CD4-positive, alpha-beta T cell (primary cell): ENCODE measurements at regions not wholly inside any gene's neighbourhood (a gene's known extent, or its start where the extent isn't known, plus 50 kb on each side); places are given as distances from the start of the nearest gene placed in this dataset.

Experiments
- ATAC-seq: fragments of 200-7000 bp; cut with Tn5 transposase; one replicate; pipeline ENCODE4 v1.10.0; 2022; ENCODE audit warnings: mild to moderate bottlenecking; ENCODE audit not compliant: poor library complexity
- CTCF ChIA-PET: fragments of 350-600 bp; sonication (Branson Sonifier 250); formaldehyde crosslinking; loops from one replicate; lab custom pipeline; 2021; ENCODE audit warnings: antibody characterized with exemption, inconsistent platforms; lab: Charles Lee
- POLR2A ChIA-PET: fragments of 350-600 bp; sonication (Branson Sonifier 250); formaldehyde crosslinking; loops from one replicate; lab custom pipeline; 2021; ENCODE audit warnings: antibody characterized with exemption, inconsistent platforms; lab: Charles Lee
- DNase-seq, 14 experiments: peaks; one replicate each; pipeline ENCODE4 v3.0.0-alpha.2; 2013 to 2020; ENCODE audit warnings: mixed read lengths in 2 of 14
- H3K27ac ChIP-seq, 2 donors: one replicate each; pipeline versions ENCODE4 v1.5.1 to v1.7.0; 2013; ENCODE audit warnings: low read length in 2 of 2, low read depth in 1 of 2, mild to moderate bottlenecking in 1 of 2
- H3K27me3 ChIP-seq, 2 experiments: 1 replicate in 1 of 2; 2 replicates in 1 of 2; pipeline versions ENCODE4 v1.6.1 to v1.7.0; 2013; ENCODE audit warnings: low read length in 2 of 2, control low read depth in 1 of 2, mild to moderate bottlenecking in 1 of 2, moderate library complexity in 1 of 2; ENCODE audit not compliant: insufficient read depth in 2 of 2, control insufficient read depth in 1 of 2
- H3K36me3 ChIP-seq: one replicate; pipeline ENCODE4 v1.6.1; 2013; ENCODE audit warnings: low read length, control low read depth; ENCODE audit not compliant: insufficient read depth
- H3K4me1 ChIP-seq: one replicate; pipeline ENCODE4 v1.6.1; 2013; ENCODE audit warnings: low read length, control low read depth; ENCODE audit not compliant: insufficient read depth
- H3K4me3 ChIP-seq: one replicate; pipeline ENCODE4 v1.5.1; 2013; ENCODE audit warnings: mild to moderate bottlenecking, low read length, moderate library complexity
- H3K9me3 ChIP-seq, 2 experiments: 1 replicate in 1 of 2; 2 replicates in 1 of 2; pipeline versions ENCODE4 v1.6.1 to v1.7.0; 2013; ENCODE audit warnings: low read length in 2 of 2, mild to moderate bottlenecking in 2 of 2, control low read depth in 1 of 2, moderate library complexity in 1 of 2; ENCODE audit not compliant: control insufficient read depth in 1 of 2, insufficient read depth in 1 of 2
- H3K27ac Mint-ChIP-seq: one replicate; pipeline ENCODE4 v1.8.0; 2020; ENCODE audit warnings: mixed read lengths
- H3K27me3 Mint-ChIP-seq: one replicate; pipeline ENCODE4 v1.8.0; 2021; ENCODE audit warnings: mixed read lengths
- H3K36me3 Mint-ChIP-seq: one replicate; pipeline ENCODE4 v1.8.0; 2021; ENCODE audit warnings: low read depth, mixed read lengths
- H3K4me1 Mint-ChIP-seq: one replicate; pipeline ENCODE4 v1.8.0; 2021; ENCODE audit warnings: low read depth, mixed read lengths
- H3K4me3 Mint-ChIP-seq: one replicate; pipeline ENCODE4 v1.8.0; 2020; ENCODE audit warnings: mild to moderate bottlenecking, mixed read lengths
- H3K9me3 Mint-ChIP-seq: one replicate; pipeline ENCODE4 v1.8.0; 2020; ENCODE audit warnings: mixed read lengths
- CTCF ChIP-seq: fragments of 200-600 bp; IDR thresholded peaks from one replicate; pipeline ENCODE4 v1.8.0; 2022; ENCODE audit warnings: antibody characterized with exemption, mild to moderate bottlenecking
- intact Hi-C, 2 experiments: fragments of 100-400 bp; cut with DNase I in 1 of 2; cut with micrococcal nuclease in 1 of 2; formaldehyde crosslinking; loops; one replicate each; pipeline versions ENCODE4 v1.15.1 to v1.9.0; 2023 to 2025; cut with DNase I, micrococcal nuclease

GRCh38 chr12:92524489-92524888 lies 178.3 kb upstream of the PLEKHG7 start:
- H3K9me3 Mint-ChIP-seq, result peaks cover 10% of the 10 kb centered on the region
- H3K4me1 Mint-ChIP-seq, result peaks cover 16% of the 10 kb centered on the region
- H3K36me3 ChIP-seq, result no peaks in the 10 kb centered on the region
- TF ChIP-seq CTCF, result no peak
- CTCF ChIA-PET, result no interaction called here
- ATAC-seq (no peak), DNase-seq (peak in 1 of 14 experiments; percentile 20)
- no peak overlapping the region for H3K4me3 ChIP-seq
- H3K27me3 Mint-ChIP-seq, result no peaks in the 10 kb centered on the region
- no peaks in the 10 kb centered on the region for H3K4me1 ChIP-seq
- H3K27ac Mint-ChIP-seq, result no peak overlapping the region
- no peaks in the 10 kb centered on the region for H3K27me3 ChIP-seq
- intact Hi-C loops, result no loop called here
- peak overlapping the region in 1 of 2 donors; percentile 31 for H3K27ac ChIP-seq
- H3K36me3 Mint-ChIP-seq, result no peaks in the 10 kb centered on the region
- POLR2A ChIA-PET, result no interaction called here
- H3K9me3 ChIP-seq, result no peaks in the 10 kb centered on the region
- no peak overlapping the region for H3K4me3 Mint-ChIP-seq

GRCh38 chr12:92520511-92520910 lies 182.3 kb upstream of the PLEKHG7 start:
- Histone ChIP-seq H3K9me3 (no peaks in the 10 kb centered on the region), H3K36me3 (no peaks in the 10 kb centered on the region), H3K4me3 (no peak overlapping the region), H3K4me1 (no peaks in the 10 kb centered on the region), H3K27ac (no peak overlapping the region), H3K27me3 (no peaks in the 10 kb centered on the region)
- no peaks in the 10 kb centered on the region for H3K36me3 Mint-ChIP-seq
- H3K4me3 Mint-ChIP-seq, result no peak overlapping the region
- CTCF ChIA-PET, result no interaction called here
- no peaks in the 10 kb centered on the region for H3K27me3 Mint-ChIP-seq
- no peak for TF ChIP-seq CTCF
- no peak for DNase-seq
- intact Hi-C loops, result no loop called here
- POLR2A ChIA-PET, result no interaction called here
- peaks cover 12% of the 10 kb centered on the region for H3K9me3 Mint-ChIP-seq
- ATAC-seq, result no peak
- peaks cover 8% of the 10 kb centered on the region for H3K4me1 Mint-ChIP-seq
- H3K27ac Mint-ChIP-seq, result no peak overlapping the region

- no peaks in the 10 kb centered on the region for H3K36me3 Mint-ChIP-seq
- Histone ChIP-seq H3K27me3 (no peaks in the 10 kb centered on the region), H3K4me3 (no peak overlapping the region), H3K9me3 (no peaks in the 10 kb centered on the region), H3K4me1 (no peaks in the 10 kb centered on the region), H3K36me3 (no peaks in the 10 kb centered on the region), H3K27ac (no peak overlapping the region)
- DNase-seq (no peak), ATAC-seq (no peak)
- H3K27ac Mint-ChIP-seq, result no peak overlapping the region
- peaks cover 9% of the 10 kb centered on the region for H3K9me3 Mint-ChIP-seq
- no peak overlapping the region for H3K4me3 Mint-ChIP-seq
- intact Hi-C loops, result no loop called here
- ChIA-PET CTCF (no interaction called here), POLR2A (no interaction called here)
- TF ChIP-seq CTCF, result no peak
- peaks cover 4% of the 10 kb centered on the region for H3K4me1 Mint-ChIP-seq
- H3K27me3 Mint-ChIP-seq, result no peaks in the 10 kb centered on the region
Observed at GRCh38 chr12:92519284-92519683, 183.5 kb upstream of the PLEKHG7 start.
